MM.1S (cell line): ENCODE measurements at regions not wholly inside any gene's neighbourhood (a gene's known extent, or its start where the extent isn't known, plus 50 kb on each side); places are given as distances from the start of the nearest gene placed in this dataset.

ENCODE experiments used
- DNase-seq: peaks from one replicate; pipeline ENCODE4 v3.0.0-alpha.2; 2015
- H2AFZ ChIP-seq: fragments of 300-600 bp; sonication (generic); 2 replicates; pipeline ENCODE4 v1.6.0; 2016; ENCODE audit warnings: antibody characterized with exemption, low read length
- H3F3A ChIP-seq: fragments of 300-600 bp; sonication (generic); 2 replicates; pipeline ENCODE4 v1.6.1; 2016; ENCODE audit warnings: mild to moderate bottlenecking, antibody characterized with exemption, low read length, moderate library complexity, mixed read lengths; ENCODE audit not compliant: insufficient read depth
- H3K27ac ChIP-seq: fragments of 300-600 bp; sonication (generic); 2 replicates; pipeline ENCODE4 v1.5.1; 2016; ENCODE audit warnings: mild to moderate bottlenecking, low read length
- H3K27me3 ChIP-seq: fragments of 300-600 bp; sonication (generic); replicated peaks from 2 replicates; pipeline ENCODE4 v1.6.0; 2016; ENCODE audit warnings: low read length; ENCODE audit not compliant: insufficient read depth
- H3K36me3 ChIP-seq: fragments of 300-600 bp; sonication (generic); replicated peaks from 2 replicates; pipeline ENCODE4 v1.6.1; 2016; ENCODE audit warnings: mild to moderate bottlenecking, low read length, mixed read lengths; ENCODE audit not compliant: insufficient read depth
- H3K4me1 ChIP-seq: fragments of 300-600 bp; sonication (generic); 2 replicates; pipeline ENCODE4 v1.6.1; 2016; ENCODE audit warnings: low read length, mixed read lengths
- H3K4me2 ChIP-seq: fragments of 300-600 bp; sonication (generic); 2 replicates; pipeline ENCODE4 v1.6.0; 2016; ENCODE audit warnings: low read depth, low read length
- H3K4me3 ChIP-seq: fragments of 300-600 bp; sonication (generic); 2 replicates; pipeline ENCODE4 v1.5.1; 2016; ENCODE audit warnings: low read length, mixed read lengths
- H3K79me2 ChIP-seq: fragments of 300-600 bp; sonication (generic); 2 replicates; pipeline ENCODE4 v1.6.1; 2016; ENCODE audit warnings: mixed run types, low read length, mixed read lengths
- H3K9ac ChIP-seq: fragments of 300-600 bp; sonication (generic); 2 replicates; pipeline ENCODE4 v1.6.1; 2016; ENCODE audit warnings: low read length, mixed read lengths
- H3K9me2 ChIP-seq: fragments of 300-600 bp; sonication (generic); replicated peaks from 2 replicates; pipeline ENCODE4 v1.6.1; 2016; ENCODE audit warnings: mild to moderate bottlenecking, low read length, mixed read lengths; ENCODE audit not compliant: insufficient read depth
- H3K9me3 ChIP-seq: fragments of 300-600 bp; sonication (generic); replicated peaks from 2 replicates; pipeline ENCODE4 v1.6.1; 2016; ENCODE audit warnings: mild to moderate bottlenecking, low read length, mixed read lengths; ENCODE audit not compliant: insufficient read depth
- H4K20me1 ChIP-seq: fragments of 300-600 bp; sonication (generic); 2 replicates; pipeline ENCODE4 v1.6.1; 2016; ENCODE audit warnings: mild to moderate bottlenecking, low read length, moderate library complexity, mixed read lengths; ENCODE audit not compliant: insufficient read depth
- EZH2 ChIP-seq: fragments of 300-600 bp; sonication (generic); optimal IDR thresholded peaks from 2 replicates; pipeline ENCODE3; 2017; ENCODE audit warnings: low read depth, mild to moderate bottlenecking, antibody characterized with exemption, low read length, mixed read lengths
- EZH2phosphoT487 ChIP-seq: fragments of 300-600 bp; sonication (generic); IDR thresholded peaks from 2 replicates; pipeline ENCODE4 v1.6.1; 2018; ENCODE audit warnings: antibody characterized with exemption, low read length
- TF ChIP-seq, protein P1 (sequence below): fragments of 300-600 bp; sonication (generic); IDR thresholded peaks from 2 replicates; pipeline ENCODE4 v1.5.1; 2016; ENCODE audit warnings: antibody characterized with exemption, low read length, mixed read lengths

DNA sequence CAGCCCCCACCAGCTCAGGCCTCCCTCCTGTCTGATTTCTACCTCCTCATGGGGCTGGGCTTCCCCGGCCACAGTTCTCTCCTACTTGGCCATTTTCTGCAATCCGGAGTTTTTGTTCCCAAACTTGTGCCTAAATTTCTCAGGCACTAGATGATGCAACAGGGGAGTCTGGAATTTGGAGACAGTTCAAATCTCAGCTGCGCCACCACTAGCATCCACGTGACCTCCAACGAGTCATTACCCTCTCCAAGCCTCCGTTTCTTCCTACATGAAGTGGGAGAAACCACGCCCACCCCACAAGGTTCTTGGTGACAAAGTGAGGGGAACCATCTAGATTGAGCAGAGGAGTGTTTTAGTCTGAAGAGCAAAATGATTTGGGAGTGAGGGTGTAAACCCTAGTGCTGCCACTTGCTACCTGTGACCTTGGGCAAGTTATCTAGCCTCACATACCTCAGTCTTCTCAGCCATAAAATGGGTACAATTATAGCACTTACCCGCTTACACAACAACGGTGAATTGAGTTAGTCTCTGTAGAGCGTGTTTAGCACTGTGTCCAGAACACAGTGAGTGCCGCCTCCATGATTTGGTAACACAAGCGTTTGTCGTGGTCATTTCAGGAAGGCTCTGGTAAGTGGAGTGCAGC lies 61.4 kb upstream of the ASAP2 start:
- Histone ChIP-seq H3K9me3 (no peaks in the 10 kb centered on the region), H3K4me1 (peaks cover 5% of the 10 kb centered on the region; the same call in 1 of the 2 replicates), H3K27me3 (no peaks in the 10 kb centered on the region), H2AFZ (no peak overlapping the region), H3K9ac (no peak overlapping the region), H3F3A (no peaks in the 10 kb centered on the region), H3K9me2 (no peaks in the 10 kb centered on the region), H3K36me3 (no peaks in the 10 kb centered on the region), H3K79me2 (no peaks in the 10 kb centered on the region), H3K27ac (no peak overlapping the region), H4K20me1 (no peaks in the 10 kb centered on the region), H3K4me3 (no peak overlapping the region), H3K4me2 (no peak overlapping the region)
- DNase-seq, result no peak
- TF ChIP-seq EZH2phosphoT487 (no peak), EZH2 (no peak)
- TF ChIP-seq, protein P1, sequence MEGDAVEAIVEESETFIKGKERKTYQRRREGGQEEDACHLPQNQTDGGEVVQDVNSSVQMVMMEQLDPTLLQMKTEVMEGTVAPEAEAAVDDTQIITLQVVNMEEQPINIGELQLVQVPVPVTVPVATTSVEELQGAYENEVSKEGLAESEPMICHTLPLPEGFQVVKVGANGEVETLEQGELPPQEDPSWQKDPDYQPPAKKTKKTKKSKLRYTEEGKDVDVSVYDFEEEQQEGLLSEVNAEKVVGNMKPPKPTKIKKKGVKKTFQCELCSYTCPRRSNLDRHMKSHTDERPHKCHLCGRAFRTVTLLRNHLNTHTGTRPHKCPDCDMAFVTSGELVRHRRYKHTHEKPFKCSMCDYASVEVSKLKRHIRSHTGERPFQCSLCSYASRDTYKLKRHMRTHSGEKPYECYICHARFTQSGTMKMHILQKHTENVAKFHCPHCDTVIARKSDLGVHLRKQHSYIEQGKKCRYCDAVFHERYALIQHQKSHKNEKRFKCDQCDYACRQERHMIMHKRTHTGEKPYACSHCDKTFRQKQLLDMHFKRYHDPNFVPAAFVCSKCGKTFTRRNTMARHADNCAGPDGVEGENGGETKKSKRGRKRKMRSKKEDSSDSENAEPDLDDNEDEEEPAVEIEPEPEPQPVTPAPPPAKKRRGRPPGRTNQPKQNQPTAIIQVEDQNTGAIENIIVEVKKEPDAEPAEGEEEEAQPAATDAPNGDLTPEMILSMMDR, result no peak

DNA sequence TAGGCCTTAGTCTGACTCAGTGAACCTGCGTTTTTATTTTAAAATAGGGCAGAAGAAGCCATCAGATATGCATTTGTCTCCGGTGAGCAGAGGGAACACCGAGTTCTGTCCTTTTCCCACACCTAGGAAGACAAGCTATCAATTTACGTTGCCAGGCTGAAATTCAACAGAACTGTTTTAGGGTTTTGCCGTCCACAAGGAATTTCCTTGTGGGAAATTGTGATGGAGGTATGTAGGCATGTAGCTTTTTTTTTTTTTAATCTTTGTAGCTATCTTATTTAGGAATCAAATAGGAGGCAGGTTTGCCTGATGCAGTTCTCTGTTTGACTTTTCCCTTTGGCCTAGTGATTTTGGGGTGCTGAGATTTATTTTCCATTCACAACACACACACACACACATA lies 62.0 kb upstream of the ASAP2 start:
- H3K36me3 ChIP-seq, result no peaks in the 10 kb centered on the region
- no peaks in the 10 kb centered on the region for H3F3A ChIP-seq
- no peaks in the 10 kb centered on the region for H3K79me2 ChIP-seq
- TF ChIP-seq, protein P1, result no peak
- no peak for TF ChIP-seq EZH2
- no peak for TF ChIP-seq EZH2phosphoT487
- no peak overlapping the region for H3K27ac ChIP-seq
- no peak for DNase-seq
- no peaks in the 10 kb centered on the region for H3K27me3 ChIP-seq
- H3K4me3 ChIP-seq, result no peak overlapping the region
- no peaks in the 10 kb centered on the region for H4K20me1 ChIP-seq
- H3K4me2 ChIP-seq, result no peak overlapping the region
- no peaks in the 10 kb centered on the region for H3K9me2 ChIP-seq
- peaks cover 5% of the 10 kb centered on the region; the same call in 1 of the 2 replicates for H3K4me1 ChIP-seq
- H3K9me3 ChIP-seq, result no peaks in the 10 kb centered on the region
- H3K9ac ChIP-seq, result no peak overlapping the region
- H2AFZ ChIP-seq, result no peak overlapping the region

DNA sequence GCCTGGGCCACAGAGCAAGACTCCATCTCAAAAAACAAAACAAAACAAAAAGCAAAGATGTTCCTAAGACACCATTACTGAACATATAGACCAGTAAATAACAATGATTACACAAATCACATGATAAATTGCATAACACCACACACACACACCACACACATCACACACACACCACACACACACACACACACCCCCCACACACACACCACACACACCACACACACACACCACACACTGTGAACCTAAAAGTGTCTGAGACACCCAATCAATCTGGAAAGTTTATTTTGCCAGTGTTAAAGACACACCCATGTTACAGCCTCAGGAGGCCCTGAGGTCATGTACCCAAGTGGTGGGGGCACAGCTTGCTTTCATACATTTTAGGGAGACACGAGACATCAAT lies 62.6 kb upstream of the ASAP2 start:
- Histone ChIP-seq H3K27me3 (no peaks in the 10 kb centered on the region), H3K4me1 (peaks cover 5% of the 10 kb centered on the region; the same call in 1 of the 2 replicates), H3K9me2 (no peaks in the 10 kb centered on the region), H4K20me1 (no peaks in the 10 kb centered on the region), H3K4me2 (no peak overlapping the region), H2AFZ (no peak overlapping the region), H3K4me3 (no peak overlapping the region), H3K79me2 (no peaks in the 10 kb centered on the region), H3F3A (no peaks in the 10 kb centered on the region), H3K36me3 (no peaks in the 10 kb centered on the region), H3K9me3 (no peaks in the 10 kb centered on the region), H3K27ac (no peak overlapping the region), H3K9ac (no peak overlapping the region)
- DNase-seq, result no peak
- no peak for TF ChIP-seq EZH2
- TF ChIP-seq, protein P1, result no peak
- no peak for TF ChIP-seq EZH2phosphoT487
